Neural crest cell (in vitro differentiated cells): ENCODE measurements at regions not wholly inside any gene's neighbourhood (a gene's known extent, or its start where the extent isn't known, plus 50 kb on each side); places are given as distances from the start of the nearest gene placed in this dataset.
A peak's percentile ranks its signal among the peaks of the same experiment; 100 is the strongest.

Source experiments
- DNase-seq: peaks from one replicate; pipeline ENCODE4 v3.0.0; 2021; ENCODE audit warnings: low read depth, mixed read lengths, low spot score
- H3K27ac Mint-ChIP-seq: one replicate; pipeline ENCODE4 v1.8.0; 2021; ENCODE audit warnings: mild to moderate bottlenecking, mixed read lengths; ENCODE audit not compliant: unreplicated experiment
- H3K27me3 Mint-ChIP-seq: 2 replicates; pipeline ENCODE4 v1.8.0; 2021; ENCODE audit warnings: low read depth, mild to moderate bottlenecking, mixed read lengths
- H3K36me3 Mint-ChIP-seq: 2 replicates; pipeline ENCODE4 v1.8.0; 2021; ENCODE audit warnings: low read depth, mild to moderate bottlenecking, mixed read lengths
- H3K4me1 Mint-ChIP-seq: 2 replicates; pipeline ENCODE4 v1.8.0; 2021; ENCODE audit warnings: mixed read lengths
- H3K4me3 Mint-ChIP-seq: one replicate; pipeline ENCODE4 v1.8.0; 2021; ENCODE audit warnings: mild to moderate bottlenecking, mixed read lengths
- H3K9me3 Mint-ChIP-seq: 2 replicates; pipeline ENCODE4 v1.8.0; 2021; ENCODE audit warnings: mixed read lengths
- CTCF ChIP-seq: fragments of 200-600 bp; sonication (generic); conservative IDR thresholded peaks from 2 replicates; pipeline ENCODE4 v1.5.0; 2021; ENCODE audit warnings: antibody characterized with exemption, mild to moderate bottlenecking

- no peak overlapping the region for H3K4me3 Mint-ChIP-seq
- DNase-seq: no peak
- no peaks in the 10 kb centered on the region for H3K9me3 Mint-ChIP-seq
- no peak for TF ChIP-seq CTCF
- H3K27me3 Mint-ChIP-seq: peaks cover 20% of the 10 kb centered on the region
- peaks cover 9% of the 10 kb centered on the region for H3K4me1 Mint-ChIP-seq
- no peaks in the 10 kb centered on the region for H3K36me3 Mint-ChIP-seq
- peak overlapping the region; percentile 43 for H3K27ac Mint-ChIP-seq
Measured at GRCh38 chr15:79179108-79179561, 88.6 kb upstream of the RASGRF1 start.

GRCh38 chr15:79178594-79178993, 88.0 kb upstream of the RASGRF1 start:
- Mint-ChIP-seq H3K4me3 (no peak overlapping the region), H3K27ac (no peak overlapping the region), H3K9me3 (no peaks in the 10 kb centered on the region), H3K4me1 (peaks cover 9% of the 10 kb centered on the region), H3K36me3 (no peaks in the 10 kb centered on the region), H3K27me3 (peaks cover 20% of the 10 kb centered on the region)
- DNase-seq: no peak
- no peak for TF ChIP-seq CTCF

GRCh38 chr15:79176151-79176550, 85.6 kb upstream of the RASGRF1 start:
- Mint-ChIP-seq H3K27ac (no peak overlapping the region), H3K36me3 (no peaks in the 10 kb centered on the region), H3K4me1 (peaks cover 18% of the 10 kb centered on the region), H3K27me3 (peaks cover 30% of the 10 kb centered on the region), H3K4me3 (no peak overlapping the region), H3K9me3 (no peaks in the 10 kb centered on the region)
- no peak for TF ChIP-seq CTCF
- DNase-seq: no peak

GRCh38 chr15:79172801-79173460, 82.4 kb upstream of the RASGRF1 start:
- no peak overlapping the region for H3K4me3 Mint-ChIP-seq
- H3K9me3 Mint-ChIP-seq: peaks cover 4% of the 10 kb centered on the region
- H3K27me3 Mint-ChIP-seq: peaks cover 44% of the 10 kb centered on the region
- TF ChIP-seq CTCF: no peak
- peak overlapping the region; percentile 71 for H3K27ac Mint-ChIP-seq
- peaks cover 21% of the 10 kb centered on the region for H3K4me1 Mint-ChIP-seq
- no peak for DNase-seq
- H3K36me3 Mint-ChIP-seq: no peaks in the 10 kb centered on the region

GRCh38 chr15:79172032-79172481, 81.5 kb upstream of the RASGRF1 start:
- Mint-ChIP-seq H3K27ac (no peak overlapping the region), H3K36me3 (no peaks in the 10 kb centered on the region), H3K27me3 (peaks cover 44% of the 10 kb centered on the region), H3K9me3 (peaks cover 4% of the 10 kb centered on the region), H3K4me1 (peaks cover 21% of the 10 kb centered on the region), H3K4me3 (no peak overlapping the region)
- no peak for DNase-seq
- TF ChIP-seq CTCF: peak; percentile 42
